ENCODE measurements at regions not wholly inside any gene's neighbourhood (a gene's known extent, or its start where the extent isn't known, plus 50 kb on each side); places are given as distances from the start of the nearest gene placed in this dataset.

- no peak for DNase-seq
These were observed 232.9 kb upstream of the MVB12B start for GRCh38 chr9:126093771-126094170.

GRCh38 chr9:126095546-126096190 lies 231.0 kb upstream of the MVB12B start:
- no peak for DNase-seq

- no peak for DNase-seq
These were observed 230.3 kb upstream of the MVB12B start for GRCh38 chr9:126096340-126096739.

GRCh38 chr9:126097679-126098078 lies 228.9 kb upstream of the MVB12B start:
- no peak for DNase-seq

- DNase-seq, result no peak
These were observed 220.2 kb upstream of the MVB12B start for GRCh38 chr9:126106404-126106803.

- DNase-seq, result no peak
These were observed 218.9 kb upstream of the MVB12B start for GRCh38 chr9:126107693-126108092.

GRCh38 chr9:126108240-126108639 lies 218.4 kb upstream of the MVB12B start:
- no peak for DNase-seq

- no peak for DNase-seq
These were observed 217.1 kb upstream of the MVB12B start for GRCh38 chr9:126109575-126109974.

- no peak for DNase-seq
These were observed 215.1 kb upstream of the MVB12B start for GRCh38 chr9:126111556-126111955.

- DNase-seq, result no peak
These were observed 214.4 kb upstream of the MVB12B start for GRCh38 chr9:126112135-126112720.

GRCh38 chr9:126113176-126113575 lies 213.5 kb upstream of the MVB12B start:
- DNase-seq, result no peak

GRCh38 chr9:126113756-126114408 lies 212.7 kb upstream of the MVB12B start:
- DNase-seq, result no peak

- no peak for DNase-seq
These were observed 212.2 kb upstream of the MVB12B start for GRCh38 chr9:126114409-126114760.

- no peak for DNase-seq
These were observed 211.7 kb upstream of the MVB12B start for GRCh38 chr9:126114850-126115460.

GRCh38 chr9:126116351-126117157 lies 210.1 kb upstream of the MVB12B start:
- DNase-seq, result no peak

GRCh38 chr9:126117158-126117425 lies 209.5 kb upstream of the MVB12B start:
- DNase-seq, result no peak

- no peak for DNase-seq
These were observed 209.0 kb upstream of the MVB12B start for GRCh38 chr9:126117631-126118030.

GRCh38 chr9:126119731-126120130 lies 206.9 kb upstream of the MVB12B start:
- no peak for DNase-seq

- no peak for DNase-seq
These were observed 203.6 kb upstream of the MVB12B start for GRCh38 chr9:126122901-126123616.

GRCh38 chr9:126123927-126124326 lies 202.7 kb upstream of the MVB12B start:
- DNase-seq, result no peak

GRCh38 chr9:126125177-126125576 lies 201.5 kb upstream of the MVB12B start:
- DNase-seq, result no peak

GRCh38 chr9:126125577-126125976 lies 201.1 kb upstream of the MVB12B start:
- DNase-seq, result no peak
